Endothelial cell of umbilical vein (primary cell): ENCODE measurements at regions not wholly inside any gene's neighbourhood (a gene's known extent, or its start where the extent isn't known, plus 50 kb on each side); places are given as distances from the start of the nearest gene placed in this dataset.

ENCODE experiments used
- BruUV-seq: library from RNA; stranded (reverse); fragments of 400-500 nt; replicated peaks from 2 replicates; lab custom pipeline; 2021; lab: Mats Ljungman, UMichigan
- CTCF ChIA-PET: fragments of 300-600, 350-600 bp; sonication (Branson Sonifier 250); formaldehyde crosslinking; loops from one replicate; lab custom pipeline; 2021; ENCODE audit warnings: antibody characterized with exemption, inconsistent platforms; lab: Charles Lee
- POLR2A ChIA-PET: fragments of 300-600, 350-600 bp; sonication (Branson Sonifier 250); formaldehyde crosslinking; loops from one replicate; lab custom pipeline; 2021; ENCODE audit warnings: antibody characterized with exemption, inconsistent platforms; lab: Charles Lee
- DNase-seq: peaks from one replicate; pipeline ENCODE4 v3.0.0-alpha.2; 2011; ENCODE audit warnings: low read depth, low spot score
- FAIRE-seq: peaks from 2 replicates; lab custom pipeline; 2011; peaks lifted over from hg19 to GRCh38; lab: Jason Lieb, UNC
- H2AFZ ChIP-seq: 2 replicates; pipeline ENCODE4 v1.6.0; 2012; ENCODE audit warnings: low read depth, low read length, control low read depth, inconsistent platforms
- H3K27ac ChIP-seq: 2 replicates; pipeline ENCODE4 v1.5.1; 2011; ENCODE audit warnings: low read depth, mild to moderate bottlenecking, control low read depth, low read length, moderate library complexity; ENCODE audit not compliant: insufficient read depth
- H3K27me3 ChIP-seq, 2 experiments: 2 replicates each; pipeline versions ENCODE4 v1.6.0 to v1.6.1; 2011; ENCODE audit warnings: low read length in 2 of 2, mixed read lengths in 1 of 2; ENCODE audit not compliant: control insufficient read depth in 2 of 2, insufficient read depth in 2 of 2
- H3K36me3 ChIP-seq, 2 experiments: 2 replicates in 1 of 2; 3 replicates in 1 of 2; pipeline ENCODE4 v1.5.1; 2011; ENCODE audit warnings: low read length in 2 of 2, mild to moderate bottlenecking in 1 of 2, moderate library complexity in 1 of 2; ENCODE audit not compliant: control insufficient read depth in 2 of 2, insufficient read depth in 2 of 2; ENCODE audit errors: extremely low read depth in 1 of 2
- H3K4me1 ChIP-seq: 3 replicates; pipeline ENCODE4 v1.5.1; 2011; ENCODE audit warnings: mild to moderate bottlenecking, low read length; ENCODE audit not compliant: control insufficient read depth, insufficient read depth; ENCODE audit errors: extremely low read depth
- H3K4me2 ChIP-seq: 2 replicates; pipeline ENCODE4 v1.6.1; 2011; ENCODE audit warnings: low read length, control low read depth, mixed read lengths; ENCODE audit not compliant: insufficient read depth
- H3K4me3 ChIP-seq, 3 experiments: fragments of 200-600 bp in 1 of 3; sonication (generic), shearing (Covaris generic) in 1 of 3; replicated peaks in 1 of 3; 2 replicates each; pipeline ENCODE4 v1.5.1; 2011 to 2016; ENCODE audit warnings: control low read depth in 3 of 3, low read length in 3 of 3, mild to moderate bottlenecking in 2 of 3, inconsistent platforms in 1 of 3, low read depth in 1 of 3, moderate library complexity in 1 of 3; ENCODE audit not compliant: insufficient read depth in 1 of 3
- H3K79me2 ChIP-seq: 2 replicates; pipeline ENCODE4 v1.6.0; 2012; ENCODE audit warnings: low read length, inconsistent platforms; ENCODE audit not compliant: control insufficient read depth, insufficient read depth
- H3K9ac ChIP-seq: replicated peaks from 2 replicates; pipeline ENCODE3; 2011; ENCODE audit warnings: low read length, control low read depth; ENCODE audit not compliant: insufficient read depth; ENCODE audit errors: extremely low read depth
- H3K9me1 ChIP-seq: replicated peaks from 3 replicates; pipeline ENCODE4 v1.6.0; 2011; ENCODE audit warnings: mild to moderate bottlenecking, low read length; ENCODE audit not compliant: control insufficient read depth, insufficient read depth; ENCODE audit errors: extremely low read depth
- H3K9me3 ChIP-seq: replicated peaks from 2 replicates; pipeline ENCODE4 v1.5.1; 2012; ENCODE audit warnings: low read length, inconsistent platforms; ENCODE audit not compliant: control insufficient read depth, insufficient read depth
- H4K20me1 ChIP-seq: replicated peaks from 2 replicates; pipeline ENCODE3; 2011; ENCODE audit warnings: mild to moderate bottlenecking, low read length; ENCODE audit not compliant: control insufficient read depth, insufficient read depth; ENCODE audit errors: extremely low read depth
- EZH2 ChIP-seq: IDR thresholded peaks from 2 replicates; pipeline ENCODE4 v1.6.1; 2012; ENCODE audit warnings: borderline replicate concordance, low read depth, mild to moderate bottlenecking, moderate library complexity, low read length, inconsistent platforms; ENCODE audit not compliant: severe bottlenecking
- FOS ChIP-seq: IDR thresholded peaks from 2 replicates; pipeline ENCODE4 v1.6.1; 2011; ENCODE audit warnings: mild to moderate bottlenecking, low read length, moderate library complexity, borderline replicate concordance; ENCODE audit not compliant: insufficient read depth
- GATA2 ChIP-seq: IDR thresholded peaks from 2 replicates; pipeline ENCODE4 v1.7.0; 2011; ENCODE audit warnings: low read depth, mild to moderate bottlenecking, moderate library complexity, mixed read lengths, low read length; ENCODE audit not compliant: insufficient read length, insufficient read depth
- JUN ChIP-seq: IDR thresholded peaks from 2 replicates; pipeline ENCODE4 v1.6.1; 2011; ENCODE audit warnings: borderline replicate concordance, low read depth; ENCODE audit not compliant: insufficient read length, insufficient read depth
- MAX ChIP-seq: IDR thresholded peaks from 2 replicates; pipeline ENCODE4 v1.6.1; 2011; ENCODE audit not compliant: insufficient read depth, insufficient read length
- MYC ChIP-seq: IDR thresholded peaks from one replicate; pipeline ENCODE4 v1.6.1; 2011; ENCODE audit warnings: mild to moderate bottlenecking, low read depth, low read length
- POLR2A ChIP-seq: IDR thresholded peaks from 2 replicates; pipeline ENCODE4 v1.6.1; 2012; ENCODE audit warnings: low read depth, mild to moderate bottlenecking, control low read depth, low read length
- POLR2AphosphoS5 ChIP-seq: IDR thresholded peaks from 2 replicates; pipeline ENCODE4 v1.6.1; 2012; ENCODE audit warnings: low read depth, mild to moderate bottlenecking, control low read depth, low read length, moderate library complexity; ENCODE audit not compliant: insufficient read depth
- dilution Hi-C: fragments of 300-500 bp; cut with MboI; formaldehyde crosslinking; loops from one replicate; pipeline ENCODE4 v1.15.0; 2019; ENCODE audit warnings: low sequenced_read_pairs; ENCODE audit not compliant: extremely low pct_ligation_motif_present
- intact Hi-C: fragments of 100-400 bp; cut with micrococcal nuclease; formaldehyde crosslinking; loops from one replicate; pipeline ENCODE4 v1.10.0; 2022
- TF ChIP-seq, protein P1 (sequence below), 2 donors: IDR thresholded peaks; 1 replicate in 1 of 2; 2 replicates in 1 of 2; pipeline ENCODE4 v1.5.1; 2011; ENCODE audit warnings: low read length in 2 of 2, mild to moderate bottlenecking in 2 of 2, moderate library complexity in 2 of 2, control low read depth in 1 of 2, inconsistent platforms in 1 of 2, low read depth in 1 of 2; ENCODE audit not compliant: insufficient read depth in 1 of 2; ENCODE audit errors: extremely low read depth in 1 of 2

DNA sequence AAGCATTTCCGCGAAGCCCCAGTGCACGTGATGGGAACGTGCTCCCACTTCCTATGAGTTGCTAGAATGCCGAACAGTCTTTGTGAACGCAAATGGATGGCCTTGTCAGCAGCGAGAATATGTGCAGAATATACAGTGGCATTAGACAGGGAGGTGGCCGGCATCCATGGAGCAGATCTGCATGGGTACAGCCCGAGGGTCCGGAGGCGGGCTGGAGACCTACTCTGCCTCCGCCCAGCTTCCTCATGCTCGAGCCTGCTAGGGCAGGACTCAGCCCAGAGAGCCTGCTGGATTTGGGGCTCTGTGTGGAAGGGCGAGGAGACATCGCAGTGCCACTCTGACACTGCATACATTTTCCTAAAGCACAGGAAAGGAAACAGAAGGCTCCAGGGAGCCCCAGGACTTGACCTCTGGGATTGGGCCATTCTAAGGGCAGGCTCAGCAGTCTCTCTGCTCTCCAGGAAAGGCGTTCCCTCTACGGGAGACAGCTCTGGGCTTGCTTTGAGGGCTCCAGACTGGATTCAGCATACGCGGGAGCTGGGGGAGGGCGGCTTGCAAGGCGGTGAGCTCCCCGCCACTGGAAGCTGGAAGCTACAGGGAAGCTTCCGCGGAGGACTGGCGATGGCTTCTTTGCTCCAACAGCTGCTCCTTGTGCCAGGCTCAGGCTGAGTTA is 55.9 kb upstream of the UQCRFS1 start:
- no TSS peak for BruUV-seq
- Histone ChIP-seq H3K9me1 (no peaks in the 10 kb centered on the region), H3K27ac (no peak overlapping the region), H3K27me3 (no peaks in the 10 kb centered on the region), H3K79me2 (no peaks in the 10 kb centered on the region), H3K36me3 (no peaks in the 10 kb centered on the region), H3K9me3 (peaks cover 2% of the 10 kb centered on the region), H2AFZ (no peak overlapping the region), H3K9ac (no peak overlapping the region), H3K4me1 (no peaks in the 10 kb centered on the region), H3K4me3 (no peak overlapping the region), H3K4me2 (no peak overlapping the region), H4K20me1 (no peaks in the 10 kb centered on the region)
- ChIA-PET POLR2A (no interaction called here), CTCF (no interaction called here)
- intact Hi-C loops: no loop called here
- no peak for DNase-seq
- dilution Hi-C loops: no loop called here
- no peak for TF ChIP-seq MAX
- TF ChIP-seq FOS: no peak
- no peak for TF ChIP-seq POLR2AphosphoS5
- no peak for TF ChIP-seq POLR2A
- no peak for TF ChIP-seq MYC
- no peak for TF ChIP-seq JUN
- TF ChIP-seq, protein P1, sequence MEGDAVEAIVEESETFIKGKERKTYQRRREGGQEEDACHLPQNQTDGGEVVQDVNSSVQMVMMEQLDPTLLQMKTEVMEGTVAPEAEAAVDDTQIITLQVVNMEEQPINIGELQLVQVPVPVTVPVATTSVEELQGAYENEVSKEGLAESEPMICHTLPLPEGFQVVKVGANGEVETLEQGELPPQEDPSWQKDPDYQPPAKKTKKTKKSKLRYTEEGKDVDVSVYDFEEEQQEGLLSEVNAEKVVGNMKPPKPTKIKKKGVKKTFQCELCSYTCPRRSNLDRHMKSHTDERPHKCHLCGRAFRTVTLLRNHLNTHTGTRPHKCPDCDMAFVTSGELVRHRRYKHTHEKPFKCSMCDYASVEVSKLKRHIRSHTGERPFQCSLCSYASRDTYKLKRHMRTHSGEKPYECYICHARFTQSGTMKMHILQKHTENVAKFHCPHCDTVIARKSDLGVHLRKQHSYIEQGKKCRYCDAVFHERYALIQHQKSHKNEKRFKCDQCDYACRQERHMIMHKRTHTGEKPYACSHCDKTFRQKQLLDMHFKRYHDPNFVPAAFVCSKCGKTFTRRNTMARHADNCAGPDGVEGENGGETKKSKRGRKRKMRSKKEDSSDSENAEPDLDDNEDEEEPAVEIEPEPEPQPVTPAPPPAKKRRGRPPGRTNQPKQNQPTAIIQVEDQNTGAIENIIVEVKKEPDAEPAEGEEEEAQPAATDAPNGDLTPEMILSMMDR (IDR thresholded peaks at IDR 0.05; ENCODE audit: extremely low read depth in 1 of 2, insufficient read depth in 1 of 2, low read depth in 1 of 2, low read length in 2 of 2): no peak
- TF ChIP-seq GATA2: no peak
- TF ChIP-seq EZH2: no peak
- FAIRE-seq: no peak
